HL-60 (cell line): ENCODE measurements at regions not wholly inside any gene's neighbourhood (a gene's known extent, or its start where the extent isn't known, plus 50 kb on each side); places are given as distances from the start of the nearest gene placed in this dataset.

Source experiments
- DNase-seq, 2 experiments: peaks; one replicate each; pipeline ENCODE4 v3.0.0-alpha.2; 2010 to 2020; ENCODE audit warnings: low read depth in 1 of 2, low spot score in 1 of 2
- H3K27ac ChIP-seq: fragments of 250-450 bp; sonication (Bioruptor Pico); replicated peaks from 2 replicates; pipeline ENCODE4 v1.5.1; 2020; ENCODE audit warnings: mild to moderate bottlenecking, moderate library complexity
- H3K27me3 ChIP-seq: fragments of 250-450 bp; sonication (Bioruptor Pico); 2 replicates; pipeline ENCODE4 v1.5.1; 2021; ENCODE audit warnings: mild to moderate bottlenecking, moderate library complexity; ENCODE audit not compliant: insufficient read depth, poor library complexity, severe bottlenecking
- H3K4me3 ChIP-seq: replicated peaks from 2 replicates; pipeline ENCODE4 v1.5.1; 2011; ENCODE audit warnings: mild to moderate bottlenecking, control low read depth, low read length; ENCODE audit not compliant: insufficient read depth
- CTCF ChIP-seq: IDR thresholded peaks from one replicate; pipeline ENCODE4 v1.5.1; 2011; ENCODE audit warnings: low read length, control low read depth, inconsistent platforms; ENCODE audit not compliant: insufficient read depth
- GABPA ChIP-seq: IDR thresholded peaks from 2 replicates; pipeline ENCODE4 v1.6.1; 2012; ENCODE audit warnings: low read depth
- POLR2AphosphoS5 ChIP-seq: IDR thresholded peaks from 2 replicates; pipeline ENCODE4 v1.6.1; 2012; ENCODE audit warnings: low read depth
- REST ChIP-seq: IDR thresholded peaks from 2 replicates; pipeline ENCODE4 v1.6.1; 2012; ENCODE audit warnings: low read depth; ENCODE audit not compliant: insufficient replicate concordance
- SPI1 ChIP-seq: IDR thresholded peaks from 2 replicates; pipeline ENCODE4 v1.6.1; 2012; ENCODE audit warnings: low read depth, mild to moderate bottlenecking, borderline replicate concordance

GRCh38 chr13:55483626-55484158 is 1657.0 kb upstream of the PRR20A start:
- Histone ChIP-seq H3K4me3 (no peak overlapping the region), H3K27me3 (no peaks in the 10 kb centered on the region), H3K27ac (no peak overlapping the region)
- no peak for DNase-seq
- TF ChIP-seq CTCF = no peak
- TF ChIP-seq GABPA = no peak
- no peak for TF ChIP-seq SPI1
- no peak for TF ChIP-seq POLR2AphosphoS5
- no peak for TF ChIP-seq REST

DNA sequence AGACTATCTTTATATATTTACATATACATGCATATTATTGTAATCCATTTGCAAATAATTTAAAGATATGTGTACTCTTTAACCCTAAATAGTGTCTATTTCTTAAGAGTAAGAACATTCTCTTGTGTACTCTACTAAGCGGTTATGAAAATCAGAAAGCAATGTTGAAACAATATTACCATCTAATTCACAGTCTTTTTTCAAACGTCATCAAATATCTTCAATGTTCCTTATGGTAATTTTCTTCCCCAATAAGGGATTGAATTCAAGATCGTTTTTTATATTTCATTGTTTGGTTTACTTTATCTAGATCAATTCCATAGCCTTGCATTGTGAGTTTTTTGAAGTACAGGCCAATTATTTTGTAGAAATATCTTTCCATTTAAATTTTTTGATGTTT is 1647.4 kb upstream of the PRR20A start:
- Histone ChIP-seq H3K4me3 (no peak overlapping the region), H3K27ac (no peak overlapping the region), H3K27me3 (no peaks in the 10 kb centered on the region)
- TF ChIP-seq SPI1 = no peak
- TF ChIP-seq GABPA = no peak
- TF ChIP-seq POLR2AphosphoS5 = no peak
- TF ChIP-seq REST = no peak
- no peak for TF ChIP-seq CTCF
- no peak for DNase-seq

DNA sequence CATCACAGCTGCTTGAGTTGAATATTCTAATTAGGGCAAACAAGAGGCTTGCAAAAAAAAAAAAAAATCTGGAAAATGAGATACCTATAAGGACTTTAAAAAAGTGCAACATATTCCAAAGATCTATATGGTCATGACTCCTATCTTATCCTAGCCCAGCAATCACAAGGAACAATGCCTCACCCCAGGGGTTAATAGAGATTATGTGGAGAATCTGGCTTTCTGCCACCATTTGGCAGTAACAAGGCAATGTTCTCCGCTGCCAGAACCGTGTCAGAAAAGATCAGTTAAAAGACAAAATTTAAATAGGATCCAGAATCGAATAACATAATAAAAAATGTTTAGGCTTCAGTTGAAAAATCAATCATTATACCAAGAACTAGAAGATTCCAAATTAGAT is 1643.2 kb upstream of the PRR20A start:
- H3K27me3 ChIP-seq = no peaks in the 10 kb centered on the region
- H3K27ac ChIP-seq = no peak overlapping the region
- TF ChIP-seq SPI1 = no peak
- no peak for TF ChIP-seq POLR2AphosphoS5
- TF ChIP-seq REST = no peak
- TF ChIP-seq GABPA = no peak
- no peak for TF ChIP-seq CTCF
- H3K4me3 ChIP-seq = no peak overlapping the region
- no peak for DNase-seq
